HEK293 (cell line): ENCODE measurements at regions not wholly inside any gene's neighbourhood (a gene's known extent, or its start where the extent isn't known, plus 50 kb on each side); places are given as distances from the start of the nearest gene placed in this dataset.

Experiments
- CTCF ChIA-PET: fragments of 350-600 bp; formaldehyde crosslinking; extraction: SDS; loops from one replicate; lab custom pipeline; 2021; ENCODE audit warnings: antibody characterized with exemption; lab: Yijun Ruan, JAX
- POLR2A ChIA-PET: fragments of 300-600 bp; formaldehyde crosslinking; extraction: SDS; loops from one replicate; lab custom pipeline; 2020; ENCODE audit warnings: antibody characterized with exemption, inconsistent platforms; lab: Yijun Ruan, JAX
- H3K27ac ChIP-seq: fragments of 200-500 bp; sonication (Bioruptor generic); 2 replicates; pipeline ENCODE4 v1.5.1; 2014; ENCODE audit warnings: low read depth, low read length, control low read depth, inconsistent platforms; ENCODE audit errors: extremely low read depth
- H3K36me3 ChIP-seq, 2 experiments: fragments of 200-500 bp in 1 of 2; sonication (Bioruptor generic) in 1 of 2; 1 replicate in 1 of 2; 2 replicates in 1 of 2; pipeline ENCODE4 v1.5.1; 2014 to 2017; ENCODE audit warnings: inconsistent platforms in 2 of 2, low read length in 2 of 2; ENCODE audit not compliant: control insufficient read depth in 2 of 2, insufficient read depth in 1 of 2
- H3K4me1 ChIP-seq: fragments of 200-500 bp; sonication (Bioruptor generic); 2 replicates; pipeline ENCODE4 v1.5.1; 2014; ENCODE audit warnings: mild to moderate bottlenecking, low read length, inconsistent platforms; ENCODE audit not compliant: control insufficient read depth, insufficient read depth
- H3K4me3 ChIP-seq: 2 replicates; pipeline ENCODE4 v1.5.1; 2011; ENCODE audit warnings: low read depth, mild to moderate bottlenecking, control low read depth, low read length, moderate library complexity
- H3K9me3 ChIP-seq: fragments of 200-500 bp; sonication (Bioruptor generic); 2 replicates; pipeline ENCODE4 v1.5.1; 2014; ENCODE audit warnings: low read depth, low read length, inconsistent platforms; ENCODE audit not compliant: control insufficient read depth, insufficient read depth
- GLI4 ChIP-seq: fragments of 450-650 bp; formaldehyde crosslinking; IDR thresholded peaks from 2 replicates; pipeline ENCODE4 v1.5.1; 2016; ENCODE audit warnings: missing biosample characterization, missing genetic modification characterization
- GLIS2 ChIP-seq: fragments of 450-650 bp; formaldehyde crosslinking; IDR thresholded peaks from 2 replicates; pipeline ENCODE4 v1.5.1; 2016; ENCODE audit warnings: missing biosample characterization, missing genetic modification characterization
- MZF1 ChIP-seq: fragments of 450-650 bp; formaldehyde crosslinking; IDR thresholded peaks from 2 replicates; pipeline ENCODE4 v1.5.1; 2017; ENCODE audit warnings: missing biosample characterization, missing genetic modification characterization, borderline replicate concordance
- PRDM1 ChIP-seq: fragments of 450-650 bp; formaldehyde crosslinking; IDR thresholded peaks from 2 replicates; pipeline ENCODE4; 2016; ENCODE audit warnings: missing biosample characterization, missing genetic modification characterization
- PRDM6 ChIP-seq: fragments of 450-650 bp; formaldehyde crosslinking; IDR thresholded peaks from 2 replicates; pipeline ENCODE4 v1.5.1; 2017; ENCODE audit warnings: missing biosample characterization, missing genetic modification characterization
- SALL2 ChIP-seq: fragments of 450-650 bp; formaldehyde crosslinking; IDR thresholded peaks from 2 replicates; pipeline ENCODE4 v1.5.0; 2017; ENCODE audit warnings: missing biosample characterization, mild to moderate bottlenecking, missing genetic modification characterization, borderline replicate concordance
- SCRT2 ChIP-seq: fragments of 450-650 bp; formaldehyde crosslinking; IDR thresholded peaks from 2 replicates; pipeline ENCODE4 v1.5.1; 2016; ENCODE audit warnings: missing biosample characterization, missing genetic modification characterization
- TRIM28 ChIP-seq: IDR thresholded peaks from 2 replicates; pipeline ENCODE4 v1.6.1; 2011; ENCODE audit warnings: low read length, control low read depth, borderline replicate concordance
- WT1 ChIP-seq: fragments of 450-650 bp; formaldehyde crosslinking; IDR thresholded peaks from 2 replicates; pipeline ENCODE4 v1.5.1; 2016; ENCODE audit warnings: missing biosample characterization, missing genetic modification characterization
- YY2 ChIP-seq: fragments of 450-650 bp; formaldehyde crosslinking; IDR thresholded peaks from 2 replicates; pipeline ENCODE4 v1.5.1; 2016; ENCODE audit warnings: missing biosample characterization, missing genetic modification characterization
- ZBTB21 ChIP-seq: fragments of 450-650 bp; formaldehyde crosslinking; IDR thresholded peaks from 2 replicates; pipeline ENCODE4 v1.5.1; 2017; ENCODE audit warnings: missing biosample characterization, missing genetic modification characterization
- ZNF112 ChIP-seq: fragments of 450-650 bp; formaldehyde crosslinking; IDR thresholded peaks from 2 replicates; pipeline ENCODE4 v1.5.0; 2017; ENCODE audit warnings: missing biosample characterization, missing genetic modification characterization
- ZNF140 ChIP-seq: fragments of 450-650 bp; formaldehyde crosslinking; IDR thresholded peaks from 2 replicates; pipeline ENCODE4 v1.5.1; 2016; ENCODE audit warnings: missing biosample characterization, missing genetic modification characterization
- ZNF16 ChIP-seq: fragments of 450-650 bp; formaldehyde crosslinking; IDR thresholded peaks from 2 replicates; pipeline ENCODE4 v1.5.1; 2016; ENCODE audit warnings: low read depth, missing biosample characterization, missing genetic modification characterization
- ZNF19 ChIP-seq: fragments of 450-650 bp; formaldehyde crosslinking; IDR thresholded peaks from 2 replicates; pipeline ENCODE4; 2016; ENCODE audit warnings: missing biosample characterization, missing genetic modification characterization, low read depth
- ZNF292 ChIP-seq: fragments of 450-650 bp; formaldehyde crosslinking; IDR thresholded peaks from 2 replicates; pipeline ENCODE4 v1.5.1; 2016; ENCODE audit warnings: low read depth, missing biosample characterization, missing genetic modification characterization, borderline replicate concordance
- ZNF354C ChIP-seq: fragments of 450-650 bp; formaldehyde crosslinking; IDR thresholded peaks from 2 replicates; pipeline ENCODE4 v1.5.1; 2016; ENCODE audit warnings: missing biosample characterization, missing genetic modification characterization, low read depth, borderline replicate concordance
- ZNF488 ChIP-seq: fragments of 450-650 bp; formaldehyde crosslinking; IDR thresholded peaks from 2 replicates; pipeline ENCODE4 v1.5.1; 2016; ENCODE audit warnings: missing biosample characterization, missing genetic modification characterization
- ZNF518A ChIP-seq: fragments of 450-650 bp; formaldehyde crosslinking; conservative IDR thresholded peaks from 2 replicates; pipeline ENCODE4 v1.5.1; 2016; ENCODE audit warnings: low read depth, missing biosample characterization, missing genetic modification characterization
- ZNF549 ChIP-seq: fragments of 450-650 bp; IDR thresholded peaks from 2 replicates; pipeline ENCODE4 v1.5.1; 2018; ENCODE audit warnings: missing biosample characterization, missing genetic modification characterization, mild to moderate bottlenecking, inconsistent platforms, moderate library complexity
- ZNF571 ChIP-seq: fragments of 450-650 bp; formaldehyde crosslinking; IDR thresholded peaks from 2 replicates; pipeline ENCODE4 v1.5.0; 2017; ENCODE audit warnings: missing biosample characterization, missing genetic modification characterization
- ZNF580 ChIP-seq: fragments of 450-650 bp; formaldehyde crosslinking; IDR thresholded peaks from 2 replicates; pipeline ENCODE4 v1.5.1; 2016; ENCODE audit warnings: missing biosample characterization, missing genetic modification characterization
- ZNF585B ChIP-seq: fragments of 450-650 bp; formaldehyde crosslinking; IDR thresholded peaks from 2 replicates; pipeline ENCODE4 v1.5.1; 2016; ENCODE audit warnings: missing biosample characterization, missing genetic modification characterization
- ZNF610 ChIP-seq: fragments of 450-650 bp; formaldehyde crosslinking; IDR thresholded peaks from 2 replicates; pipeline ENCODE4 v1.5.1; 2016; ENCODE audit warnings: missing biosample characterization, missing genetic modification characterization, borderline replicate concordance
- ZNF654 ChIP-seq: fragments of 450-650 bp; formaldehyde crosslinking; IDR thresholded peaks from 2 replicates; pipeline ENCODE4 v1.5.1; 2016; ENCODE audit warnings: low read depth, missing biosample characterization, missing genetic modification characterization
- ZNF792 ChIP-seq: fragments of 450-650 bp; formaldehyde crosslinking; IDR thresholded peaks from 2 replicates; pipeline ENCODE4 v1.5.1; 2016; ENCODE audit warnings: missing biosample characterization, missing genetic modification characterization

- TF ChIP-seq GLIS2 (tag by site-specific recombination) (no peak), TRIM28 (no peak), SALL2 (tag by site-specific recombination) (no peak), ZNF549 (no peak), ZNF16 (tag by site-specific recombination) (no peak), ZNF571 (tag by site-specific recombination) (no peak), ZNF654 (tag by site-specific recombination) (no peak), ZNF488 (tag by site-specific recombination) (no peak), ZNF19 (tag by site-specific recombination) (no peak)
- no peak overlapping the region for H3K4me3 ChIP-seq
- CTCF ChIA-PET, result interaction anchor here (0.7 to 1.4 kb wide), 3 partner anchors 126 to 349 kb away, joined by 3 to 5 read pairs (median 3); no protein-coding TSS in a partner anchor
- POLR2A ChIA-PET, result no interaction called here
- no peak overlapping the region for H3K27ac ChIP-seq
- no peaks in the 10 kb centered on the region for H3K36me3 ChIP-seq
- no peaks in the 10 kb centered on the region for H3K4me1 ChIP-seq
- no peaks in the 10 kb centered on the region for H3K9me3 ChIP-seq
Measured at GRCh38 chr2:118375907-118376485, 287.7 kb downstream of the INSIG2 start.

GRCh38 chr2:118374974-118375755 is 286.9 kb downstream of the INSIG2 start:
- Histone ChIP-seq H3K36me3 (no peaks in the 10 kb centered on the region), H3K4me3 (no peak overlapping the region), H3K4me1 (no peaks in the 10 kb centered on the region), H3K9me3 (no peaks in the 10 kb centered on the region), H3K27ac (no peak overlapping the region)
- ChIA-PET CTCF (interaction anchor here (0.7 to 1.4 kb wide), 4 partner anchors 153 to 480 kb away, joined by 3 to 5 read pairs (median 3); no protein-coding TSS in a partner anchor), POLR2A (no interaction called here)
- TF ChIP-seq ZNF518A (no peak), ZNF112 (tag by site-specific recombination) (no peak), WT1 (no peak), PRDM1 (tag by site-specific recombination) (no peak), GLI4 (tag by site-specific recombination) (no peak), ZBTB21 (tag by site-specific recombination) (no peak), ZNF580 (no peak), ZNF292 (tag by site-specific recombination) (no peak), ZNF354C (no peak), ZNF585B (tag by site-specific recombination) (no peak), YY2 (tag by site-specific recombination) (no peak), ZNF140 (tag by site-specific recombination) (no peak), MZF1 (no peak), PRDM6 (tag by site-specific recombination) (no peak), ZNF792 (tag by site-specific recombination) (no peak), ZNF610 (tag by site-specific recombination) (no peak), SCRT2 (tag by site-specific recombination) (no peak)
